WERI-Rb-1 (cell line): ENCODE measurements at regions not wholly inside any gene's neighbourhood (a gene's known extent, or its start where the extent isn't known, plus 50 kb on each side); places are given as distances from the start of the nearest gene placed in this dataset.
"Not testable (repeated sequence)": the region's sequence is repeated elsewhere in the genome, so short reads cannot be mapped to it uniquely, and the experiment has no call there.

ENCODE experiments used
- DNase-seq: peaks from one replicate; pipeline ENCODE4 v3.0.0-alpha.2; 2020
- H3K27ac ChIP-seq: fragments of 250-450 bp; sonication (Bioruptor Pico); 2 replicates; pipeline ENCODE4 v1.5.1; 2020; ENCODE audit warnings: mild to moderate bottlenecking, moderate library complexity
- H3K27me3 ChIP-seq: fragments of 250-450 bp; sonication (Bioruptor Pico); 2 replicates; pipeline ENCODE4 v1.5.1; 2021; ENCODE audit warnings: mild to moderate bottlenecking, low read depth, moderate library complexity; ENCODE audit not compliant: insufficient read depth, severe bottlenecking
- H3K36me3 ChIP-seq: fragments of 250-450 bp; sonication (Bioruptor Pico); 2 replicates; pipeline ENCODE4 v1.5.1; 2020; ENCODE audit warnings: mild to moderate bottlenecking, moderate library complexity
- H3K4me3 ChIP-seq: 2 replicates; pipeline ENCODE4 v1.5.1; 2011; ENCODE audit warnings: low read depth, mild to moderate bottlenecking, control low read depth, low read length
- H3K9me3 ChIP-seq: fragments of 250-450 bp; sonication (Bioruptor Pico); 2 replicates; pipeline ENCODE4 v1.5.1; 2021; ENCODE audit warnings: mild to moderate bottlenecking, moderate library complexity; ENCODE audit not compliant: severe bottlenecking
- CTCF ChIP-seq: IDR thresholded peaks from 2 replicates; pipeline ENCODE4 v1.5.1; 2011; ENCODE audit warnings: low read depth, mild to moderate bottlenecking, control low read depth, inconsistent platforms, low read length

- Histone ChIP-seq H3K9me3 (no peaks in the 10 kb centered on the region), H3K36me3 (no peaks in the 10 kb centered on the region), H3K4me3 (no peak overlapping the region), H3K27me3 (no peaks in the 10 kb centered on the region), H3K27ac (no peak overlapping the region)
- no peak for DNase-seq
- TF ChIP-seq CTCF: no peak
These were observed 313.0 kb downstream of the CETN3 start for GRCh38 chr5:90096415-90097081.

GRCh38 chr5:90095292-90096060 lies 314.1 kb downstream of the CETN3 start:
- H3K27ac ChIP-seq: no peak overlapping the region
- TF ChIP-seq CTCF: no peak
- no peak for DNase-seq
- no peaks in the 10 kb centered on the region for H3K36me3 ChIP-seq
- H3K4me3 ChIP-seq: no peak overlapping the region
- no peaks in the 10 kb centered on the region for H3K9me3 ChIP-seq
- no peaks in the 10 kb centered on the region for H3K27me3 ChIP-seq

GRCh38 chr5:90093751-90094485 lies 315.6 kb downstream of the CETN3 start:
- no peak overlapping the region for H3K4me3 ChIP-seq
- no peak overlapping the region for H3K27ac ChIP-seq
- no peak for DNase-seq
- H3K36me3 ChIP-seq: no peaks in the 10 kb centered on the region
- H3K9me3 ChIP-seq: no peaks in the 10 kb centered on the region
- no peaks in the 10 kb centered on the region for H3K27me3 ChIP-seq
- TF ChIP-seq CTCF: no peak

GRCh38 chr5:90092734-90093133 lies 316.8 kb downstream of the CETN3 start:
- Histone ChIP-seq H3K27me3 (no peaks in the 10 kb centered on the region), H3K36me3 (no peaks in the 10 kb centered on the region), H3K4me3 (no peak overlapping the region), H3K9me3 (no peaks in the 10 kb centered on the region), H3K27ac (no peak overlapping the region)
- no peak for DNase-seq
- no peak for TF ChIP-seq CTCF

- Histone ChIP-seq H3K27me3 (no peaks in the 10 kb centered on the region), H3K4me3 (no peak overlapping the region), H3K27ac (no peak overlapping the region), H3K36me3 (no peaks in the 10 kb centered on the region), H3K9me3 (no peaks in the 10 kb centered on the region)
- DNase-seq: no peak
- no peak for TF ChIP-seq CTCF
These were observed 325.2 kb downstream of the CETN3 start for GRCh38 chr5:90084342-90084741.

GRCh38 chr5:90073026-90073570 lies 336.5 kb downstream of the CETN3 start:
- not testable (repeated sequence) for H3K4me3 ChIP-seq, H3K27me3 ChIP-seq, H3K9me3 ChIP-seq, H3K36me3 ChIP-seq, H3K27ac ChIP-seq, DNase-seq
